NCI-H345 (cell line): ENCODE measurements at regions not wholly inside any gene's neighbourhood (a gene's known extent, or its start where the extent isn't known, plus 50 kb on each side); places are given as distances from the start of the nearest gene placed in this dataset.
"Not testable (repeated sequence)": the region's sequence is repeated elsewhere in the genome, so short reads cannot be mapped to it uniquely, and the experiment has no call there.

Experiments used
- DNase-seq: peaks from one replicate; lab custom pipeline; 2025; lab: John Stamatoyannopoulos, UW

DNA sequence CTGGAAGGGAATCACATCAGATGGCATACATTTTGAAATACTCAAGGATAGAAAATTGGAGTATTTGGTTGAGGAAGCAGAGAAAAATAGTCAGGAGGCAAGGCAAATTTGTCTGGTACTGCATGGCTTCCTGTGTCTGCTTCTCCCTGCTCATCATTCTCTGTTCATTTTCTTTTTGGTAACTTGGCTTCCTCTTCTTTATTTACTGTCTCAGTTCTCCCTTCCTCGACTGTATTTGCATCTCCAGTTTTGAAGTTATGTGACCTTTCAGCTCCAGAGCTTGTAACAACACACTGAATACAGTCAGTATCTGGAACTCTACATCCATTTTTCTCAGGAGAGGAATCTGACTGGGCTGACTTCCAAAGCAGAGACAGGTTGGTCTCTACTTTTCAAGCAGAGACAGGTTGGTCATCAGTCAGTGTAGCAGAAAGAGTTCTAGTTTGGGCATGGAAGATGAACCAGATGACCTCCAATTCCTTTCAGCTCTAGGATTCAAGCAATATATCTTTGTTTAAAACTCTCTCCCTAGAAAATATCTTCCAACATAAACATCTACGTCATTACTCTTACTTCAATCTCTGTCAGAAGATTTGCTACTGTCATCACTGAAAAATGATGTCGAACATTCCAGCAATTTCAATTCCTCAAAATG, 571.2 kb downstream of the ADGRL2 start:
- DNase-seq = no peak

DNA sequence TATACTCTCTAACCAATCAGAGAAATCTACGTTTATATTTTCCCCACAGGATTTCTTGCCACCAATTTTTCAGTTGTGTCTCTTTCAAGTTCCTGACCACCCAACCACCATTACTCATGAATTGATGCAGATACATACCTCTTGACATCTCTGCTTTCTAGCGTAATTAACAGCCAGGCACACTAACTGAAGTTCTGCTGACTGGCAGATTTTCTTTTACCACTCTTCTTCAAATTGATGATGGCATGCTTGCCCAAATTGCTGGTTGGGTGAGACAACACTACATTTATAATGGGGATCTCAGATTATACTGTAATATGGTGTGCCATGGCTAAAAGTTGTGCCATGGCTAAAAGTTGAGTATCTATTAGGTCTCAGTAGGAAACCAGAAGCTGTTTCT, 566.7 kb downstream of the ADGRL2 start:
- DNase-seq = no peak

DNA sequence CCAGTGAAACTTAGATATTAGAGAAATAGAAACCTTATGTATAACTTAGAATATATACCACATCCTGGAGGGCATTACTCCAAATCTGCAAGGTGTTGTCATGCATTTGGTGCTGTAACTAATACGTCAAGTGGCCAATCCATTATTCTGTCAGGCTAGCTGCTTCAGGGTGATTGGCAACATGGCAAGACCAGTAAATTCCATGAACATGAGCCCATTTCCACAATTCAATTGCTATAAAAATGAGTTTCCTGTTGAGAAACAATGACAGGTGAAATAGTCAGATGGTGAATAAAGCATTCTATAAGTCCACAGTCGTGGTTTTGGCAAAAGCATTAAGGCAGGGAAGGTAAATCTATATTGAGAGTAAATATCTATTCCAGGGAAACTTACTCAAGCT, 566.0 kb downstream of the ADGRL2 start:
- DNase-seq = no peak

DNA sequence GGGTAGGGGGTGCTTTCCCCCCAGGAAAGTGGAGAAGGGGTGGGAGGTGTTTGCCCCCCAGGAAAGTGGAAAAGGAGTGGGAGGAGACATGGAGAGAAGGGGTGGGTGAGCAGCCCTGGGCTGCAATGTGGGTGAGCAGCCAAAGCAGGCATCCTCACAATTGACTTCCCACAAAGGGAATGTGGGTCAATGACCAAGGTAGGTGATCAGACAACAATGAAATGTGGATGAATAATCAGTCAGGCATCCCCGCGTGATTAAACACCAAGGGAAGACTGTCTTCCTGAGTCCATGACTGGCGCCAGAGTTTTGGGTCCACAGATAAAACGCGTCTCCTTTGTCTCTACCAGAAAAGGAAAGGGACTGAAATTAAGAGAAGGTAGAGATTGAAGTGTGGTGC, 558.8 kb downstream of the ADGRL2 start:
- DNase-seq = not testable (repeated sequence)

DNA sequence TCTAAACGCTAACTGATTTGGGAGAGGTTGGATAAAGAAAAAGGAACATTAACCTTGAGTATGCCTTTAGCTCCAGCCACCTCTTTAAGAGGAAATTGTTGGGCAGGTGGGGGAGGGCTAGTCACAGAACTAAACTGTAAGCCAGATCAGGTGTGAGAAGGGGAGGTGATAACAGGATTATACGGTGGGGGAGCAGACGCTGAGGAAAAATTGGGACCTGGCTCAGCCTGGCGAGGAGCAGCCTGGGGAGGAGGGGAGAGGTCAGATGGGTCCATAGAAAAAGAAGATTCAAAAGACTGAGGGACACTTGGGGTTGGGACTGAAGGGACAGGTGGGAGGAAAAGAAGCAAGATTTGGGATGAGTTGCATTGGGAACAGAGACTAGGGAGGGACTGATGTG, 558.0 kb downstream of the ADGRL2 start:
- not testable (repeated sequence) for DNase-seq

DNA sequence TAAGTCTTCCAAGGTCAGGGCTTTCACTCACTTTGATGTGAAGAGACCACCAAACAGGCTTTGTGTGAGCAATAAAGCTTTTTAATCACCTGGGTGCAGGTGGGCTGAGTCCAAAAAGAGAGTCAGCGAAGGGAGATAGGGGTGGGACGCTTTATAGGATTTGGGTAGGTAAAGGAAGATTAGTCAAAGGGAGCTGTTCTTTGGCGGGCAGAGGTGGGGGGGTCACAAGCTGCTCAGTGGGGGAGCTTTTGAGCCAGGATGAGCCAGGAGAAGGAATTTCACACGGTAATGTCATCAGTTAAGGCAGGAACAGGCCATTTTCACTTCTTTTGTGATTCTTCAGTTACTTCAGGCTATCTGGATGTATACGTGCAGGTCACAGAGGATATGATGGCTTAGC, 553.8 kb downstream of the ADGRL2 start:
- not testable (repeated sequence) for DNase-seq

DNA sequence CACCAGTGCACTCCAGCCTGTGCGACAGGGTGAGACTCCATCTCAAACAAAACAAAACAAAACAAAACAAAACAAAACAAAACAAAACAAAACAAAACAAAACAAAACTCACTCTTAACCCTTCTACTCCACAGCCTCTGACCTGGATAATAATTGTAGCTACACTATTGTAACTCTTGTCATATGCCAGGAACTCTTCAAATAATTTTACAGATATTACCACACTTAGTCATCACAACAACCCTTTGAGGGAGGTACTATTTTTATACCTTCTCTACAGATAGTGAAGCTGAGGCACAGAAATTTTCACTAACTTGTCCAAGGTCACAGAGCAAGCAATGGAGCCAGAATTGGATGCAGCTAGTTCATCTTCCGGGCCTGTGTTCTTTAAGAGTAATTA, 547.8 kb downstream of the ADGRL2 start:
- no peak for DNase-seq

DNA sequence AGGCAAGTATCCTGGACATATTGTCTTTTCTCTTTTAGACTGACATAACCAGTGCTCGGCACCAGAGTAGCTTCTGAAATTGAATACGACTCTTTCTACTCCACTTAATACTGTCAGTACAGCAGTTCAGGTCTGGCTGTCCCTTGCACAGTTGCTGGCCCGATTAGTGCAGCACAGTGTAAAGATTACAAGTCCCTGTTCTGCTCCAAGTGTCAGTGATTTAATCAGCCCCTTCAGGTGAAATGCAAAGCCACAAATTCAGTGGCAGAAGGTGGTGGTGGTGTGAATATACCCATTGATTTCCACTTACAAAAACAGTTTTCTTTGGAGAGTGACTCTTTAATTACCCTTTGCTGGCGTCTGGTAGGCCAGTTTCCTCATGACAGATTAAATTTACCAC, 545.4 kb downstream of the ADGRL2 start:
- peak; percentile 24 for DNase-seq

DNA sequence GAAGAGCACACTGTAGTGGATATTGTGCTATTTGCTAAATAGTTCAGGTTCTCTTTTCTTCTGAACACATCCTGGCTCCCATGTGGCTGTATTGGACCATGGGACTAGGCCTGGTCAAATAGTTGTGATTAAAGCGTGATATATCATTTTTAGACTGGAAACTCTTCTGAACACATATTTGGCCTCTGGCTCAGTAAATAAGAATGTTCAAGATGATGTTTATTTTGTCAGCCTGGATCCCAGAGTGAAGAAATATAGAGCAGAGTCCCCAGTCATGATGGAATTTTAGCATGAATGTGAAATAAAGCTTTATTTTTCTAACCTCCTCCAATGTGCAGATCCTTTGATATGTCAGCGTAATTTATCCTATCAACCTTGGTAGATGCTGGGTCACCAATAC, 542.6 kb downstream of the ADGRL2 start:
- no peak for DNase-seq

DNA sequence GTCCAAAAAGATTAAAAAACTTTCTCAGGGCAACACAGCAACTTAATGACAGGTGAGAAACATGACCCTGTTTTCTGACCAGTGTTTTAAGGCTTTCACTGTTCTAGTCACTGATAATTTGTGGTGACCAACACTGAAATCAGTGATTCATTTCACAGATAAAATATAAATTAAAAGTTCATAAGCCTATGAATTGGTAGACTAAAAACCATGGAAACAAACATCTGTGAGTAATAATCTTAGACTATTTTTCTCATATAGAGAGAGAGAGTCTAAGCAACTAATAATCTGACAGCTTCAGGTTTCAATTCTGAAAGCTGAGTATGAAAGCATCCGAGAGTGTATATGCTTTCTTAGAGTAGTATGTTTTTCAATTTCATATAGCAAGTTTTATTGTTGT, 536.9 kb downstream of the ADGRL2 start:
- DNase-seq = no peak

DNA sequence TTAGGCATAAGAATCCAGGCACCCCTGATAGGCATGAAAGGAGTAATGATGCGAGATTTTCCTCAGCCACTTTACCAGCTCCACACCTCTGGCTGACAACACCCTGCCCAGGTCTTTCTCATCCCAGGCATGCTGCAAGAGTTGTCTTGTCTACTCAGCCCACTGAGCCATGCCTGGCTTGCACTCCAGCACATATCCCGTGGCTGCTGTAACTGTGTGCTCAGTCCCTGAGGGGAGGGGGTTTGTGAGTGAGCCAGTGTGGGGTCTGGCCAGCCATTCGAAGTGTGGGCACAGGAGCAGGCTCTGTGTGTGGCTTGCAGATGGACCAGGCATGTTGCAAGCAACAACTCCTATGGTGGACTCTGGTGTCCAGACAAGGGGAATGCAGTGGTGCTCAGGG, 529.6 kb downstream of the ADGRL2 start:
- no peak for DNase-seq

DNA sequence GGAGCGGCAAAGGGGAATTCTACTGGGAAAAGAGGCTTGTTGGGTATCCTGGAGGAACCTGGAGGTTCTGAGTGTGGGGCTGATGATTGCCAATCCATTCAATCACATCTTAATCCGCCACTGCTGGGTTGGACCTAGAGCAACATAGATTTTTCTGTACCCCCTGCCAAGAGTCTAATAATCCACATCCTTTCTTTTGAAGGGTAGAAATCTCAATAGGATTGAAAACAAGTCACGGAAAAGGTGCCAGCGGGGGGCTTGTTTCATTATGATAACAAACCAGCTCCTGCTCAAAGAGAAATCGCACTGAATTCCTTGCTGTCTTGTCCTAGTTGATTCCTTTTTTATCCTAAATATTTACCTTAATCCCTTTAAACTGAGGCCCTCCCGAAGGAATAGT, 528.5 kb downstream of the ADGRL2 start:
- DNase-seq = no peak

DNA sequence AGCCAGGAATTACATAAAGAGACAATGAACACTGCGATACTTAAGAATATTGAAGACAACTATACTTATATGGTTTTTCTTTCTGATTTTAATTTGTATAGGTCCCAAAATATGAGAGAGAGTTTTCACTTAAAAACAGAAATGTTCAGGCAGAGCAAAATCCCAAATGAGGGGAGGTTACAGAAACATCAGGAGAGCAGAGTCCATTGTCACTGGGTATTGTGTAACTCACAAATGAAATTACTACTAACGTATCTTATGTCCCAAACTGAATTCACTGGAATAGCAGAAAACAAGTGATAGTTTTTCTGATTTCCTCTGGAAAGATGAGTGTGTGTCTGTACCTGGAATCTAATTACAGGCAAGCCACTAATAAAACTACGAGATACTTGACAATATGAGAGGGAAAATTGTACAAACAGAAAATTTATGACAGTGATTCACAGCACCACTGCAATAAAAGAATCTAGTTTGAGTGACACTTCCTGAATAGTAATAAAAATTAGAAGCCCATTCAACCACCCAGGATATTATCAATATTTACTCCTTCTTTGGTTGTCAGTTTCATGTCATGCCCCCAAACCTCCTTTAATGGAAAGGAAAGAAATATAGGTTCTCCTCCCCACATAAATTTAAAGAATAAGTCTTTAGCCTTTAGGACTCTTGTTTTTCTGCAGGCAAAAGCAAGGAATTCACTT, 522.6 kb downstream of the ADGRL2 start:
- DNase-seq = no peak

DNA sequence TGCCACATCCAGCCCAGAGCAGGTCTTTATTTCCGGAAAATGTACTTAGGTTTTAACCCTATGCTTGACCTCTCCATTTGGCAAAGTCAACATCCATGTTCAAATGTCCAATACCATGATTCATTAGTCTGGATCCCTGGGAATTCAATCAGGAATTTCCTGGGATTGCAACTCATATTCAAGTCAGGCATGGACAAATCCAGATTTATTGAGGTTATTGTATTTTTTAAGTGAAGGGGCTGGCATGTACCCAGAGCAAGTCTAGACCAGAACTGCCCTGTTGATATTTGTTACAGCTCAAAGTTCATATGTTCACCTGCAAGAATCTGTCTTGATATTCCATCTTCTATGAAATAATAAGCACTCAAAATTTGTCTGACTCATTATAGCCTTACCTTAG, 521.1 kb downstream of the ADGRL2 start:
- no peak for DNase-seq

DNA sequence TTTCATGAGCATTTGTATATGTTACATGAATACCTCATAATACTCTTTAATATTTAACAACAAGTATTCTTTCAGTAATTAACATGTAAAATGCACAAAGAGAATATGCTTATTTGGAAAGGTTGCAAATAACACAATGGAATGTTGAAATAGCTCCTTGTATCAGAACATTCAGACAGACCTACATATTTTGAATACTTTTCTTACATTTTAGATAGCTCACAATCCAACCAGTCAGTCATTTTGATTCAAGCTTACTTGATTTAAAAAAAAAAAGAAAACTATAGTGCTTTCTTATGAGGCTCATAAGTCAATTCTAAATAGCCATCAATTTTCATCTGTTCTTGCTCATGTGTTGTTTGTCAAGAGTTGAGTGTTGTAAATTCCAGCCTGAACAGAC, 518.8 kb downstream of the ADGRL2 start:
- no peak for DNase-seq

DNA sequence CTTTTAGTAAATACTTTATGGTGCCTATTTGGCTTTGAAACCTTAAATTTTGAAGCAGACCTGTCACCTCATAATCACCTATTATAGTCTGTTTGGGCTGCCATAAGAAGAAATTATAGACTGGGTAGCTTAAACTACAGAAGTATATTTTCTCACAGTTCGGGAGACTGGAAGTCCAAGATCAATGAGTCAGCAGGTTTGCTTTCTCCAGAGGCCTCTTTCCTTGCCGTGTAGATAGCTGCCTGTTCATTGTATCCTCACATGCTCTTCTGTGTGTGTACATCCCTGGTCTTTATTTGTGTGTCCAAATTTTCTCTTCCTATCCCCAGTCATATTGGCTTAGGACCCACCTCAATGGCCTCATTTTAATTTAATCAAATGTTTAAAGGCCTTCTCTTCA, 518.2 kb downstream of the ADGRL2 start:
- no peak for DNase-seq

DNA sequence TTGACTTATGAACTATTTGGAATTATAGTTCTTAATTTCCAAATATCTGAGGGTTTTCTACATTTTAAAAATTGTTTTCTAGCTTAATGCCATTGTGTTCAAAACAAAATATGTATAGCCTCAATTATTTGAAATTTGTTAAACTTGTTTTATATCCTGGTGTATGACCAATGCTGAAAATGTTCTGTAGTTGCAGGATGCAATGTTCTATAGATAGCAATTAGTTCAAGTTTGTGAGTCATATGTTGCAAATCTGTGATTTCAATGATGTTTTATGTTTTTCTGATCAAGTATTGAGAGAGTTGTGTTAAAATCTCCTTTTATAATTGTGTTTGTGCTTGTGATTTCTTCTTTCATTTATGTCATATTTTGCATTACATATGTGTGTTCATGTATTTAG, 517.5 kb downstream of the ADGRL2 start:
- DNase-seq = no peak

DNA sequence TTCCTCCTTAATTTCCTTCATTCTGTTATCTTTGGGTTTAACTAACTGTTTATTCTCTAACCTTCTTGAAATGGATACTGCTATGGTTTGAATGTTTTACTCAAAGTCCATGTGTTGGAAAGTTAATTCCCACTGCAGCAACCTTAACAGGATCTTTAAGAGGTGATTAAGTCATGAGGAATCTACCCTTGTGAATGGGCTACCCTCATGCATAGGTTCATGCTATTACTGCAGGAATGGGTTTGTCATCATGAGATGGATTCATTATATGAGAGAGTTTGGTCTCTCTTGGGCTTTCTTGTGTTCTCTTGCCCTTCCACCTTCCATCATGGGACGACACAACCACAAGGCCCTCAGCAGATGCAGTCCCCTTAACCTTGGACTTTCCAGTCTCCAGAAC, 516.9 kb downstream of the ADGRL2 start:
- DNase-seq = no peak

DNA sequence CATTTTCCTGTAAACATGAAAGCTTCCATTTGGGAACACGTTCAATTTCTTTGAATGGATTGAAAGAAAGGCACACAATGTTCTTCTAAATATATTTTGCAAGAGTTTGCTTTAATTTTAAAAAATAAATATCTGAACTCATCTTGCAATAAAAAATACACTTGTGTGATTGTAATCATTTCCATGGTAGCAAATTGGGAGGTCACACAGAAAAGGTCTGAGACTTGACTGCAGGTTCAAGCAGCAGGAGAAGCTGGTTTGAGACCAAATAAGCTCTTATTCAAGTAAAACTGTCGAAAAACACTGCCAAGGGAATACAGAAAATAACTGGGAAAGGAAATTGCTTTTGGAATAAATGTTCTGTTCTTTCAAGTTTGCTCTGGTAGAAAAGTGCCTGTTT, 498.9 kb downstream of the ADGRL2 start:
- no peak for DNase-seq

DNA sequence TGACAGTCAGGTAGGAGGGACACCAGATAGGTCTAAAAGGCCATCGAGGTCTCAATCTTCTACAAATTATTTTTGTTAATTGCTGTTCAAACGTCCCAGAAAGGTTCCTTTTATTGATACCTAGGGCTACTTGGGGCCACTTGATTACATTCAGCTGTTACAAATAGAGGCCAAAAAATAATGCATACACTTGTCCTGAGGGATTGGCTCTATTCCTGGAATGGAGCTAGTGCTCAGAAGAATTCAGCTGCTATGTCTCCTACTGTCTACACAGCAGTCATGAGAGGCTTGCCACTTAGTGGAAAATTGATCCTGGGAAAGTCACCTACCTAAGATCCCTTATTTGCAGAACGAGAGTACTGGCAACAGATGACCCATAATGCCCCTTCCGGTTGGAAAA, 498.3 kb downstream of the ADGRL2 start:
- DNase-seq = no peak

DNA sequence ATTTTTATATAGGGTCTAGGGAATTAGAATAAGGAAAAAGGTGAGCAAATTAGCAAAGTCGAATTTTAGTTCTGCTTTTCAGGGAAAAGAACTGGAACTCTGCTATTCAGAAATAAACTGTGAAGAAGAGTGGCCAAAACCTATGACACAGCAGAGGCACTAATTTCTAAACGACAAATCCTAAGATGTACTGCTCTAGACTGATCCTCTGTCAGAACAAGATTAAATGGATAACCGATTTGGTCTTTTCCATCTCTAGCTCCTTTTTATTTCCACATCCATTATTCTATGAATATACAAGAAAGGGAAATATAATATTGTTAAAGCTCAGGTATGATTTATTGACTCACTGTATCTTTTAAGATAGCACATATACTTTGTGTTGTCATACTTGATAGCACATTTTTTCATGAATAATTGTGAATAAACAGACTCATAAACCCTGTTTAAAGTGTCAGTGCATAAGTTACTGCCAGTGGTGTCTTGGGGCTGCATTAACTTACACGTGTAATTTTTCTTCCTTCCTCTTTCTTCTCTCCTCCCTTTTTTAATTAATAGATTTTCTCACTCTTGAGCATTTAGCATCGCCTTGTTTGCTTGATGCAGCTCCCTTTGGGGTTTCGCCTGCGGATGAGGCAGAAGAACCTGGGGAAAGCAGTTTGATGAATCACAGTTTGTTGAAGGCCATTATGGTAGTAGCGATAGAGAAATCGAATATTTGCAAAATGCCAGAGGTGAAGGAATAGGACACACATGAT, 496.6 kb downstream of the ADGRL2 start:
- no peak for DNase-seq

DNA sequence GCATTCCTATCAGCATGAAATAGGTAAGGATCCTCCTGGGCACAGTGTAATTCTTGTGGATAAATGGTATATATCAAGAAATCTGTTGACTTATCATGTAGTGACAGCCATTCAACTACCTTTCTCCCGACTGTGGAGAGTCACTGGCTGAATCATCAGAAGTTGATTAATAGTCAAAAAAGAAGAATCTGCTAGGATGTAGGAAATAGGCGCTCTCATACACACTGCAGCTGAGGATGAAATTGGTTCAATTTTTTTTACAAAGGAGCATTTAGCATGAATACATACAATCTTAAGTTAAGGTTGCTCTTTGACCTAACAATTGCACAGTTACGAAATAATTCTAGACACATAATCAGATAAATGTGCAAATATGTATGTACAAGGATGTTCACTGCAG, 486.8 kb downstream of the ADGRL2 start:
- DNase-seq = no peak

DNA sequence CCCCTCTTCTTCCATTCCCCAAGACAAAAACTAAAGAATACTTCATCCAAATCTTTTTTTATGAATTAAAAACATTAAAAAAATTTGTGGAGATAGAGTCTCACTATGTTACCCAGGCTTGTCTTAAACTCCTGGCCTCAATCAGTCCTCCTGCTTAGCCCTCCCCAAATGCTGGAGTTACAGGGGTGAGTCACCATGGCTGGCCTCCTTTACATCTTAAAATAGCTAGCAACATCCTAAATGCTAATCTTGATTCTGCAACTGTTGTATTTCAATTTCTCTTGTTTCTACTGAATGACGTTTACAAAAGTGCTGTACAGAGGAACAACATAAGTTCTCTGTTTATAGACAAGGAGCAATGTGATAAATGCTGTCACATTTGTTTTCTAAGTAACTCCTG, 483.5 kb downstream of the ADGRL2 start:
- DNase-seq = no peak
